ENCODE measurements at regions not wholly inside any gene's neighbourhood (a gene's known extent, or its start where the extent isn't known, plus 50 kb on each side); places are given as distances from the start of the nearest gene placed in this dataset.

GRCh38 chr20:48288930-48289507, 503.7 kb upstream of the SULF2 start:
- no peak overlapping the region for H3K27ac ChIP-seq
- no peak for TF ChIP-seq ZFX (IDR thresholded peaks at IDR 0.05)
- TF ChIP-seq CTCF (conservative IDR thresholded peaks at IDR 0.05): no peak

GRCh38 chr20:48287552-48288170, 502.4 kb upstream of the SULF2 start:
- TF ChIP-seq CTCF (conservative IDR thresholded peaks at IDR 0.05): no peak
- no peak for TF ChIP-seq ZFX (IDR thresholded peaks at IDR 0.05)
- no peak overlapping the region for H3K27ac ChIP-seq

GRCh38 chr20:48287021-48287494, 501.8 kb upstream of the SULF2 start:
- no peak for TF ChIP-seq CTCF (conservative IDR thresholded peaks at IDR 0.05)
- TF ChIP-seq ZFX (IDR thresholded peaks at IDR 0.05): no peak

GRCh38 chr20:48286601-48287000, 501.3 kb upstream of the SULF2 start:
- TF ChIP-seq CTCF (conservative IDR thresholded peaks at IDR 0.05) (no peak), ZFX (IDR thresholded peaks at IDR 0.05) (no peak)
- no peak overlapping the region for H3K27ac ChIP-seq

More at GRCh38 chr20:48287021-48287494, 501.8 kb upstream of the SULF2 start:
- H3K27ac ChIP-seq: no peak overlapping the region

- no peak overlapping the region for H3K27ac ChIP-seq
- TF ChIP-seq CTCF (conservative IDR thresholded peaks at IDR 0.05) (no peak), ZFX (IDR thresholded peaks at IDR 0.05) (no peak)
Observed at GRCh38 chr20:48285656-48286055, 500.4 kb upstream of the SULF2 start.

- H3K27ac ChIP-seq: no peak overlapping the region
- no peak for TF ChIP-seq CTCF (conservative IDR thresholded peaks at IDR 0.05)
- no peak for TF ChIP-seq ZFX (IDR thresholded peaks at IDR 0.05)
Observed at GRCh38 chr20:48284837-48285236, 499.6 kb upstream of the SULF2 start.

- H3K27ac ChIP-seq: no peak overlapping the region
- TF ChIP-seq CTCF (conservative IDR thresholded peaks at IDR 0.05) (no peak), ZFX (IDR thresholded peaks at IDR 0.05) (no peak)
Observed at GRCh38 chr20:48284315-48284714, 499.0 kb upstream of the SULF2 start.

Measured in C4-2B (cell line).